HCT116 (cell line): ENCODE measurements at regions not wholly inside any gene's neighbourhood (a gene's known extent, or its start where the extent isn't known, plus 50 kb on each side); places are given as distances from the start of the nearest gene placed in this dataset.

Experiments used
- ATAC-seq: fragments of 200-7000 bp; cut with Tn5 transposase; 2 replicates; pipeline ENCODE4 v1.9.1; 2020; ENCODE audit warnings: mild to moderate bottlenecking, moderate library complexity
- BruUV-seq: library from RNA; stranded (reverse); fragments of 400-500 nt; replicated peaks from 2 replicates; lab custom pipeline; 2021; lab: Mats Ljungman, UMichigan
- CTCF ChIA-PET: fragments of 300-600 bp; sonication (Branson Sonifier 250); formaldehyde crosslinking; loops from one replicate; lab custom pipeline; 2021; ENCODE audit warnings: antibody characterized with exemption; lab: Charles Lee
- POLR2A ChIA-PET: fragments of 300-600, 350-600 bp; sonication (Branson Sonifier 250); formaldehyde crosslinking; loops from one replicate; lab custom pipeline; 2021; ENCODE audit warnings: antibody characterized with exemption; lab: Charles Lee
- RAD21 ChIA-PET, 2 experiments: fragments of 300-600 bp; sonication (Branson Sonifier 250); formaldehyde crosslinking; loops; one replicate each; lab custom pipeline; 2023; ENCODE audit warnings: low total read pairs in 2 of 2; ENCODE audit not compliant: uncharacterized antibody in 2 of 2, unreplicated experiment in 2 of 2, low non-redundant PET in 1 of 2; lab: Charles Lee
- DNase-seq: peaks from one replicate; pipeline ENCODE4 v3.0.0-alpha.2; 2010; ENCODE audit warnings: low read depth, low spot score
- H2AFZ ChIP-seq: fragments of 200-600 bp; shearing (Covaris generic), sonication (generic); 2 replicates; pipeline ENCODE4 v1.6.1; 2017; ENCODE audit warnings: low read depth, mixed run types, mixed read lengths, antibody characterized with exemption, low read length; ENCODE audit not compliant: poor library complexity, severe bottlenecking
- H3K27ac ChIP-seq: 2 replicates; pipeline ENCODE4 v1.5.1; 2012; ENCODE audit warnings: low read depth, low read length
- H3K27me3 ChIP-seq: fragments of 200-600 bp; sonication (generic); 2 replicates; pipeline ENCODE4 v1.6.1; 2016; ENCODE audit warnings: mixed run types, low read length, mixed read lengths; ENCODE audit not compliant: insufficient read depth
- H3K36me3 ChIP-seq, 2 experiments: fragments of 200-500 bp in 1 of 2; fragments of 200-600 bp in 1 of 2; sonication (Bioruptor generic) in 1 of 2; sonication (generic) in 1 of 2; 2 replicates each; pipeline versions ENCODE4 v1.5.1 to v1.6.1; 2014 to 2016; ENCODE audit warnings: low read length in 2 of 2, inconsistent platforms in 1 of 2, mixed read lengths in 1 of 2, mixed run types in 1 of 2; ENCODE audit not compliant: insufficient read depth in 2 of 2, control insufficient read depth in 1 of 2
- H3K4me1 ChIP-seq, 2 experiments: fragments of 200-600 bp in 1 of 2; sonication (generic) in 1 of 2; 2 replicates each; pipeline versions ENCODE4 v1.5.1 to v1.6.1; 2012 to 2017; ENCODE audit warnings: low read length in 2 of 2, inconsistent platforms in 1 of 2, mild to moderate bottlenecking in 1 of 2, mixed read lengths in 1 of 2, mixed run types in 1 of 2, moderate library complexity in 1 of 2; ENCODE audit not compliant: insufficient read depth in 2 of 2, control insufficient read depth in 1 of 2
- H3K4me2 ChIP-seq: fragments of 200-600 bp; sonication (generic); 2 replicates; pipeline ENCODE4 v1.6.1; 2017; ENCODE audit warnings: mixed run types, low read length, mixed read lengths
- H3K4me3 ChIP-seq, 2 experiments: fragments of 200-600 bp in 1 of 2; sonication (generic) in 1 of 2; replicated peaks in 1 of 2; 2 replicates each; pipeline ENCODE4 v1.5.1; 2011 to 2016; ENCODE audit warnings: low read length in 2 of 2, control low read depth in 1 of 2, low read depth in 1 of 2, mild to moderate bottlenecking in 1 of 2, mixed read lengths in 1 of 2, mixed run types in 1 of 2
- H3K79me2 ChIP-seq: fragments of 200-600 bp; sonication (generic); 2 replicates; pipeline ENCODE4 v1.6.1; 2017; ENCODE audit warnings: mild to moderate bottlenecking, mixed run types, low read length, moderate library complexity, mixed read lengths; ENCODE audit not compliant: insufficient read depth
- H3K9ac ChIP-seq: fragments of 200-600 bp; sonication (generic); 2 replicates; pipeline ENCODE4 v1.6.1; 2016; ENCODE audit warnings: low read length, mixed read lengths
- H3K9me2 ChIP-seq: fragments of 200-600 bp; sonication (generic), shearing (Covaris generic); 2 replicates; pipeline ENCODE4 v1.6.1; 2017; ENCODE audit warnings: mixed run types, mild to moderate bottlenecking, moderate library complexity; ENCODE audit not compliant: insufficient read depth
- H3K9me3 ChIP-seq, 2 experiments: fragments of 200-500 bp in 1 of 2; fragments of 200-600 bp in 1 of 2; sonication (Bioruptor generic) in 1 of 2; sonication (generic) in 1 of 2; 2 replicates each; pipeline ENCODE4 v1.6.1; 2014 to 2017; ENCODE audit warnings: low read length in 2 of 2, mixed read lengths in 2 of 2, inconsistent platforms in 1 of 2, low read depth in 1 of 2, mild to moderate bottlenecking in 1 of 2, mixed run types in 1 of 2, moderate library complexity in 1 of 2; ENCODE audit not compliant: control insufficient read depth in 1 of 2, insufficient read depth in 1 of 2
- H4K20me1 ChIP-seq: fragments of 200-600 bp; sonication (generic), shearing (Covaris generic); 2 replicates; pipeline ENCODE4 v1.6.1; 2017; ENCODE audit warnings: mixed run types, mild to moderate bottlenecking, moderate library complexity; ENCODE audit not compliant: insufficient read depth
- EZH2 ChIP-seq: fragments of 200-600 bp; sonication (generic); IDR thresholded peaks from 2 replicates; pipeline ENCODE4 v1.6.1; 2017; ENCODE audit warnings: antibody characterized with exemption, mixed run types
- EZH2phosphoT487 ChIP-seq: fragments of 200-600 bp; IDR thresholded peaks from 2 replicates; pipeline ENCODE4 v1.6.1; 2018; ENCODE audit warnings: antibody characterized with exemption, borderline replicate concordance
- MAX ChIP-seq: IDR thresholded peaks from 2 replicates; pipeline ENCODE4 v1.6.1; 2012
- POLR2A ChIP-seq: IDR thresholded peaks from 2 replicates; pipeline ENCODE4 v1.7.0; 2011; ENCODE audit warnings: borderline replicate concordance; ENCODE audit not compliant: insufficient read depth, insufficient read length; ENCODE audit errors: extremely low read depth
- REST ChIP-seq: IDR thresholded peaks from 2 replicates; pipeline ENCODE4 v1.6.1; 2012; ENCODE audit warnings: low read depth
- SIN3A ChIP-seq: IDR thresholded peaks from 2 replicates; pipeline ENCODE4 v1.6.1; 2012; ENCODE audit warnings: low read depth
- SRF ChIP-seq: IDR thresholded peaks from 2 replicates; pipeline ENCODE4 v1.6.1; 2012; ENCODE audit warnings: low read depth
- TCF7L2 ChIP-seq: IDR thresholded peaks from 2 replicates; pipeline ENCODE4 v1.7.0; 2011; ENCODE audit warnings: borderline replicate concordance, inconsistent platforms; ENCODE audit not compliant: insufficient read depth, insufficient read length; ENCODE audit errors: extremely low read depth
- YY1 ChIP-seq: IDR thresholded peaks from 2 replicates; pipeline ENCODE4 v1.6.1; 2011; ENCODE audit warnings: low read length, low read depth, moderate library complexity, mild to moderate bottlenecking; ENCODE audit not compliant: insufficient replicate concordance; ENCODE audit errors: extremely low read depth
- ZNF274 ChIP-seq: fragments of 200-500 bp; sonication (Bioruptor generic); IDR thresholded peaks from 2 replicates; pipeline ENCODE4 v1.6.1; 2014; ENCODE audit warnings: mild to moderate bottlenecking, low read depth, low read length, inconsistent platforms
- intact Hi-C: fragments of 100-400 bp; cut with micrococcal nuclease; formaldehyde crosslinking; loops from 2 replicates; pipeline ENCODE4 v1.10.0; 2022

DNA sequence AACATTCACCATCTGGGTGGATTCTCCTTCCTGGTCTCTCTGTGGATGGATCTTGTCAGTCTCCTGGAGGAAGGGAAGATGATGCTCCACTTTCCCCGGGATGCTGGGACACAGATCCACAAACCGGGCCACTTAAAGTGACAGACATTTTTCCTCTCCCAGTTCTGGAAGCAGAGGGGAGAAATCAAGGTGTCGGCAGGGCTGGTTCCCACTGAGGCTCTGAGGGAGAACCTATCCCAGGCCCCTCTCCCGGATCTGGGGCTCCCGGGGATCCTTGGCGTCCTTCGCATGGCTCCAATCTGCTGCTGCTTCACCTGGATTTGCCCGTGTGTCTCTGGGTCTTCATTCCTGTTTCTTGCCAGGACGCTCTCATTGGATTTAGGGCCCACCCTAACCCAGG, 263.1 kb upstream of the TNRC6C start:
- no peak overlapping the region for H3K4me3 ChIP-seq
- H2AFZ ChIP-seq: no peak overlapping the region
- no peaks in the 10 kb centered on the region for H4K20me1 ChIP-seq
- RAD21 ChIA-PET: no interaction called here
- no peak overlapping the region for H3K27ac ChIP-seq
- no peaks in the 10 kb centered on the region for H3K36me3 ChIP-seq
- no peak for ATAC-seq
- H3K9ac ChIP-seq: no peak overlapping the region
- BruUV-seq: no TSS peak
- no peaks in the 10 kb centered on the region for H3K9me3 ChIP-seq
- H3K4me1 ChIP-seq: no peaks in the 10 kb centered on the region
- intact Hi-C loops: no loop called here
- no peak overlapping the region for H3K4me2 ChIP-seq
- no peak for TF ChIP-seq EZH2phosphoT487
- no peak for TF ChIP-seq EZH2
- no peak for TF ChIP-seq ZNF274
- TF ChIP-seq POLR2A: no peak
- no peak for TF ChIP-seq SIN3A
- TF ChIP-seq YY1: no peak
- TF ChIP-seq TCF7L2: no peak
- no peak for TF ChIP-seq SRF
- no peak for TF ChIP-seq MAX
- TF ChIP-seq REST: no peak
- TF ChIP-seq, all 23 proteins: peak for 0
- POLR2A ChIA-PET: no interaction called here
- no peak for DNase-seq
- Histone ChIP-seq H3K27me3 (peaks cover 50% of the 10 kb centered on the region; the same call in 1 of the 2 replicates), H3K9me2 (no peaks in the 10 kb centered on the region), H3K79me2 (no peaks in the 10 kb centered on the region)
- CTCF ChIA-PET: no interaction called here
